A549 (cell line): ENCODE measurements at regions not wholly inside any gene's neighbourhood (a gene's known extent, or its start where the extent isn't known, plus 50 kb on each side); places are given as distances from the start of the nearest gene placed in this dataset.

Source experiments
- CHD2 ChIP-seq: fragments of 150-350 bp; IDR thresholded peaks from 2 replicates; pipeline ENCODE4 v1.6.1; 2014; ENCODE audit warnings: low read length; ENCODE audit not compliant: partially characterized antibody
- EHF ChIP-seq: fragments of 250-450 bp; sonication (Bioruptor Pico); IDR thresholded peaks from 2 replicates; pipeline ENCODE4 v1.5.0; 2020; ENCODE audit warnings: mild to moderate bottlenecking
- KDM1A ChIP-seq: fragments of 200-600 bp; sonication (generic); IDR thresholded peaks from 2 replicates; pipeline ENCODE4 v1.6.1; 2016; ENCODE audit warnings: low read depth, mild to moderate bottlenecking
- NPAS2 ChIP-seq: fragments of 250-450 bp; sonication (Bioruptor Pico); IDR thresholded peaks from 2 replicates; pipeline ENCODE4 v1.8.0; 2022; ENCODE audit warnings: mild to moderate bottlenecking, moderate library complexity, borderline replicate concordance
- NR3C1 ChIP-seq: fragments of >200 bp; sonication (Bioruptor Twin); formaldehyde crosslinking; IDR thresholded peaks from 3 replicates; pipeline ENCODE4 v1.6.1; 2017
- POLR2A ChIP-seq: IDR thresholded peaks from 2 replicates; pipeline ENCODE4 v1.6.1; 2012; ENCODE audit warnings: mild to moderate bottlenecking, low read length
- RAD21 ChIP-seq, 2 experiments: fragments of >200 bp in 1 of 2; sonication (Bioruptor Twin) in 1 of 2; formaldehyde crosslinking in 1 of 2; IDR thresholded peaks in 1 of 2; conservative IDR thresholded peaks in 1 of 2; 2 replicates in 1 of 2; 3 replicates in 1 of 2; pipeline ENCODE4 v1.6.1; 2012 to 2018; ENCODE audit warnings: inconsistent platforms in 1 of 2
- SREBF2 ChIP-seq: fragments of 450-650 bp; IDR thresholded peaks from 2 replicates; pipeline ENCODE4 v1.6.1; 2014; ENCODE audit warnings: mild to moderate bottlenecking, moderate library complexity
- ZC3H11A ChIP-seq: fragments of 450-650 bp; IDR thresholded peaks from 2 replicates; pipeline ENCODE4 v1.6.1; 2014; ENCODE audit warnings: antibody characterized with exemption, mild to moderate bottlenecking
- ZFP36 ChIP-seq: fragments of 450-650 bp; IDR thresholded peaks from 2 replicates; pipeline ENCODE4 v1.6.1; 2014; ENCODE audit warnings: borderline replicate concordance; ENCODE audit not compliant: partially characterized antibody
- TF ChIP-seq, protein P1 (sequence below): fragments of >200 bp; sonication (Bioruptor Twin); formaldehyde crosslinking; IDR thresholded peaks from 3 replicates; pipeline ENCODE4 v1.5.1; 2016
- TF ChIP-seq, protein P2 (sequence below): fragments of 150-350 bp; IDR thresholded peaks from 2 replicates; pipeline ENCODE4 v1.6.1; 2014; ENCODE audit warnings: low read depth, mild to moderate bottlenecking, low read length
- TF ChIP-seq, protein P3 (sequence below): IDR thresholded peaks from 2 replicates; pipeline ENCODE4 v1.6.1; 2012; ENCODE audit warnings: low read depth, borderline replicate concordance

DNA sequence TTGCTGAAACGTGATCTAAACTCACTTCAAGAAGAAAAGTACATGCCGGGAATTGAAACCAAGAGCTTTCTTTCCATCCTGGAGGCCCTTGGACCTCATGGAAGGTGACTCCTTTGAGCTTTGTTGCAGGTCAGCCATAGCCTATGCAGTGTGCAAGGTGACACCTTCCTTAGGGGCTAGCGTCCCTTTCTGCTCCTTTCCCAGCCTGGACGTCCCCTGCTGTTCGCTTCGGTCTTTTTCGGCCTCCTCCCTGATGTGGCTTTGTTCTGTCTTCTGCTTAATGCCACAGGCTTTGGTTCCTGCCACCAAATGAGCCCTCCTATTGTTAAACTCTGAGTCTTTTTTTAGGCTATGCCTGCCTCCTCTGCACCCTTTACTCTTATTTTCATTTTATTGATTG is 308.8 kb downstream of the BRINP2 start:
- no peak for TF ChIP-seq SREBF2
- TF ChIP-seq, protein P1, sequence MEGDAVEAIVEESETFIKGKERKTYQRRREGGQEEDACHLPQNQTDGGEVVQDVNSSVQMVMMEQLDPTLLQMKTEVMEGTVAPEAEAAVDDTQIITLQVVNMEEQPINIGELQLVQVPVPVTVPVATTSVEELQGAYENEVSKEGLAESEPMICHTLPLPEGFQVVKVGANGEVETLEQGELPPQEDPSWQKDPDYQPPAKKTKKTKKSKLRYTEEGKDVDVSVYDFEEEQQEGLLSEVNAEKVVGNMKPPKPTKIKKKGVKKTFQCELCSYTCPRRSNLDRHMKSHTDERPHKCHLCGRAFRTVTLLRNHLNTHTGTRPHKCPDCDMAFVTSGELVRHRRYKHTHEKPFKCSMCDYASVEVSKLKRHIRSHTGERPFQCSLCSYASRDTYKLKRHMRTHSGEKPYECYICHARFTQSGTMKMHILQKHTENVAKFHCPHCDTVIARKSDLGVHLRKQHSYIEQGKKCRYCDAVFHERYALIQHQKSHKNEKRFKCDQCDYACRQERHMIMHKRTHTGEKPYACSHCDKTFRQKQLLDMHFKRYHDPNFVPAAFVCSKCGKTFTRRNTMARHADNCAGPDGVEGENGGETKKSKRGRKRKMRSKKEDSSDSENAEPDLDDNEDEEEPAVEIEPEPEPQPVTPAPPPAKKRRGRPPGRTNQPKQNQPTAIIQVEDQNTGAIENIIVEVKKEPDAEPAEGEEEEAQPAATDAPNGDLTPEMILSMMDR = no peak
- no peak for TF ChIP-seq POLR2A
- TF ChIP-seq, protein P2, sequence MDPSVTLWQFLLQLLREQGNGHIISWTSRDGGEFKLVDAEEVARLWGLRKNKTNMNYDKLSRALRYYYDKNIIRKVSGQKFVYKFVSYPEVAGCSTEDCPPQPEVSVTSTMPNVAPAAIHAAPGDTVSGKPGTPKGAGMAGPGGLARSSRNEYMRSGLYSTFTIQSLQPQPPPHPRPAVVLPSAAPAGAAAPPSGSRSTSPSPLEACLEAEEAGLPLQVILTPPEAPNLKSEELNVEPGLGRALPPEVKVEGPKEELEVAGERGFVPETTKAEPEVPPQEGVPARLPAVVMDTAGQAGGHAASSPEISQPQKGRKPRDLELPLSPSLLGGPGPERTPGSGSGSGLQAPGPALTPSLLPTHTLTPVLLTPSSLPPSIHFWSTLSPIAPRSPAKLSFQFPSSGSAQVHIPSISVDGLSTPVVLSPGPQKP = no peak
- TF ChIP-seq KDM1A = no peak
- TF ChIP-seq ZC3H11A = no peak
- no peak for TF ChIP-seq CHD2
- TF ChIP-seq NR3C1 = no peak
- TF ChIP-seq RAD21 (conservative IDR thresholded peaks at IDR 0.05 in 1 of 2, IDR thresholded peaks at IDR 0.05 in 1 of 2) = no peak
- TF ChIP-seq, protein P3, sequence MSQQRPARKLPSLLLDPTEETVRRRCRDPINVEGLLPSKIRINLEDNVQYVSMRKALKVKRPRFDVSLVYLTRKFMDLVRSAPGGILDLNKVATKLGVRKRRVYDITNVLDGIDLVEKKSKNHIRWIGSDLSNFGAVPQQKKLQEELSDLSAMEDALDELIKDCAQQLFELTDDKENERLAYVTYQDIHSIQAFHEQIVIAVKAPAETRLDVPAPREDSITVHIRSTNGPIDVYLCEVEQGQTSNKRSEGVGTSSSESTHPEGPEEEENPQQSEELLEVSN = no peak
- no peak for TF ChIP-seq NPAS2
- TF ChIP-seq ZFP36 = no peak
- TF ChIP-seq EHF (CRISPR knock-in tag) = no peak
